SU-DHL-6 (cell line): ENCODE measurements at regions not wholly inside any gene's neighbourhood (a gene's known extent, or its start where the extent isn't known, plus 50 kb on each side); places are given as distances from the start of the nearest gene placed in this dataset.

ENCODE experiments used
- EZH2phosphoT487 ChIP-seq: fragments of 200-600 bp; sonication (generic), shearing (Covaris generic); conservative IDR thresholded peaks from 2 replicates; pipeline ENCODE4 v1.6.1; 2018; ENCODE audit warnings: mild to moderate bottlenecking, antibody characterized with exemption, low read length, moderate library complexity, mixed read lengths
- TF ChIP-seq, protein P1 (sequence below): fragments of 200-600 bp; sonication (generic); IDR thresholded peaks from one replicate; pipeline ENCODE4 v1.5.1; 2017; ENCODE audit warnings: antibody characterized with exemption, mild to moderate bottlenecking, low read length, moderate library complexity; ENCODE audit not compliant: insufficient read depth, poor library complexity, severe bottlenecking

DNA sequence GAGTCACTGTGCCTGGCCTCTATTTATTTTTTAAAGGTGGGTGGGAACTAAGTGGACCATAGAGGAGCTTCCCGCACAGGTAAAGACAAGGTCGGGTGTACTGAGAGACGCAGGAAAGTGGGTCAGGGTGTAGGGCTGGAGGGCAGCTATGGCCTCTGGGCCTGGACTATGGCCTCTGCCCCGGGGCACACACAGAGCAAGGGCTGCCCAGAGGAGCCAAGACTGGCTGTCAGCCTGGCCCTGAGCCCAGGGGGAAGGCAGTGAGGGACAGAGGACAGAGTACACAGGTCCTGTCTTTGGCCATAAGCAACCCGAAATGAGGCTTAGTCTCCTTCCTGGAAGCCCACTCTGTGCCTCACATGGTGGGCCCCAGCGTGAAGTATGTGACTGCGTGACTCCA, 102.1 kb upstream of the PRB2 start:
- TF ChIP-seq, protein P1, sequence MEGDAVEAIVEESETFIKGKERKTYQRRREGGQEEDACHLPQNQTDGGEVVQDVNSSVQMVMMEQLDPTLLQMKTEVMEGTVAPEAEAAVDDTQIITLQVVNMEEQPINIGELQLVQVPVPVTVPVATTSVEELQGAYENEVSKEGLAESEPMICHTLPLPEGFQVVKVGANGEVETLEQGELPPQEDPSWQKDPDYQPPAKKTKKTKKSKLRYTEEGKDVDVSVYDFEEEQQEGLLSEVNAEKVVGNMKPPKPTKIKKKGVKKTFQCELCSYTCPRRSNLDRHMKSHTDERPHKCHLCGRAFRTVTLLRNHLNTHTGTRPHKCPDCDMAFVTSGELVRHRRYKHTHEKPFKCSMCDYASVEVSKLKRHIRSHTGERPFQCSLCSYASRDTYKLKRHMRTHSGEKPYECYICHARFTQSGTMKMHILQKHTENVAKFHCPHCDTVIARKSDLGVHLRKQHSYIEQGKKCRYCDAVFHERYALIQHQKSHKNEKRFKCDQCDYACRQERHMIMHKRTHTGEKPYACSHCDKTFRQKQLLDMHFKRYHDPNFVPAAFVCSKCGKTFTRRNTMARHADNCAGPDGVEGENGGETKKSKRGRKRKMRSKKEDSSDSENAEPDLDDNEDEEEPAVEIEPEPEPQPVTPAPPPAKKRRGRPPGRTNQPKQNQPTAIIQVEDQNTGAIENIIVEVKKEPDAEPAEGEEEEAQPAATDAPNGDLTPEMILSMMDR: no peak
- no peak for TF ChIP-seq EZH2phosphoT487
